K562 (cell line): ENCODE measurements at regions not wholly inside any gene's neighbourhood (a gene's known extent, or its start where the extent isn't known, plus 50 kb on each side); places are given as distances from the start of the nearest gene placed in this dataset.

ENCODE experiments used
- ATAC-seq: fragments of 200-7000 bp; cut with Tn5 transposase; 3 replicates; pipeline ENCODE4 v1.9.1; 2020; ENCODE audit warnings: moderate library complexity
- BruUV-seq: library from RNA; stranded (reverse); fragments of 400-500 nt; replicated peaks from 2 replicates; lab custom pipeline; 2021; lab: Mats Ljungman, UMichigan
- CTCF ChIA-PET: fragments of 300-600 bp; formaldehyde crosslinking; extraction: SDS; loops from one replicate; lab custom pipeline; 2021; ENCODE audit warnings: low intra/inter-chr PET ratio; lab: Yijun Ruan, JAX
- POLR2A ChIA-PET: fragments of 300-600, 350-650 bp; sonication (Branson Sonifier 250); formaldehyde crosslinking; extraction: SDS; loops from one replicate; lab custom pipeline; 2021; ENCODE audit warnings: antibody characterized with exemption, inconsistent platforms; lab: Yijun Ruan, JAX
- DNase-seq, 4 experiments: peaks; one replicate each; pipeline versions ENCODE4 v3.0.0 to v3.0.0-alpha.2; 2011 to 2018; ENCODE audit warnings: low spot score in 3 of 4, mixed read lengths in 3 of 4; ENCODE audit errors: extremely low read depth in 1 of 4
- FAIRE-seq: peaks from 2 replicates; lab custom pipeline; 2011; peaks lifted over from hg19 to GRCh38; lab: Jason Lieb, UNC
- H2AFZ ChIP-seq: 2 replicates; pipeline ENCODE4 v1.6.0; 2011; ENCODE audit warnings: low read depth, low read length, control low read depth, inconsistent platforms
- H3K27ac ChIP-seq: fragments of 200-600 bp; 3 replicates; pipeline ENCODE4 v1.8.0; 2011; ENCODE audit warnings: low read depth, mild to moderate bottlenecking, control low read depth, inconsistent platforms, low read length, moderate library complexity, mixed read lengths; ENCODE audit errors: extremely low read depth
- H3K27me3 ChIP-seq, 2 experiments: fragments of 300-600 bp in 1 of 2; 2 replicates in 1 of 2; 3 replicates in 1 of 2; pipeline versions ENCODE4 v1.6.0 to v1.8.0; 2011; ENCODE audit warnings: inconsistent platforms in 2 of 2, low read length in 2 of 2, mild to moderate bottlenecking in 1 of 2, mixed read lengths in 1 of 2, moderate library complexity in 1 of 2; ENCODE audit not compliant: control insufficient read depth in 2 of 2, insufficient read depth in 2 of 2
- H3K36me3 ChIP-seq: fragments of 300-600 bp; 3 replicates; pipeline ENCODE4 v1.8.0; 2011; ENCODE audit warnings: mild to moderate bottlenecking, low read length, inconsistent platforms; ENCODE audit not compliant: control insufficient read depth, insufficient read depth
- H3K4me1 ChIP-seq, 2 experiments: fragments of 200-600 bp in 1 of 2; replicated peaks in 1 of 2; 2 replicates in 1 of 2; 3 replicates in 1 of 2; pipeline versions ENCODE4 v1.5.1 to v1.8.0; 2011; ENCODE audit warnings: inconsistent platforms in 2 of 2, low read length in 2 of 2, mild to moderate bottlenecking in 1 of 2, mixed read lengths in 1 of 2, moderate library complexity in 1 of 2; ENCODE audit not compliant: control insufficient read depth in 2 of 2, insufficient read depth in 2 of 2
- H3K4me2 ChIP-seq: 2 replicates; pipeline ENCODE4 v1.6.1; 2011; ENCODE audit warnings: low read length, control low read depth, inconsistent platforms, mixed read lengths; ENCODE audit not compliant: insufficient read depth
- H3K4me3 ChIP-seq: fragments of 200-600 bp; sonication (generic), shearing (Covaris generic); 2 replicates; pipeline ENCODE4 v1.5.1; 2016; ENCODE audit warnings: control low read depth, inconsistent platforms
- H3K79me2 ChIP-seq: fragments of 200-600 bp; 3 replicates; pipeline ENCODE4 v1.8.0; 2011; ENCODE audit warnings: low read length, inconsistent platforms; ENCODE audit not compliant: control insufficient read depth, insufficient read depth
- H3K9ac ChIP-seq, 2 experiments: 2 replicates each; pipeline versions ENCODE4 v1.6.0 to v1.6.1; 2011; ENCODE audit warnings: low read depth in 2 of 2, low read length in 2 of 2, control low read depth in 1 of 2, inconsistent platforms in 1 of 2, mild to moderate bottlenecking in 1 of 2, mixed read lengths in 1 of 2; ENCODE audit not compliant: insufficient read depth in 1 of 2
- H3K9me1 ChIP-seq: one replicate; pipeline ENCODE4 v1.6.0; 2011; ENCODE audit warnings: inconsistent platforms, mild to moderate bottlenecking, low read length, moderate library complexity; ENCODE audit not compliant: control insufficient read depth, insufficient read depth
- H3K9me3 ChIP-seq: replicated peaks from 2 replicates; pipeline ENCODE4 v1.5.1; 2011; ENCODE audit warnings: low read depth, low read length, inconsistent platforms; ENCODE audit not compliant: control insufficient read depth, insufficient read depth
- H4K20me1 ChIP-seq: replicated peaks from 2 replicates; pipeline ENCODE4 v1.6.1; 2011; ENCODE audit warnings: low read length, inconsistent platforms, mixed read lengths; ENCODE audit not compliant: control insufficient read depth, insufficient read depth
- CBX8 ChIP-seq: fragments of 200-600 bp; sonication (generic); IDR thresholded peaks from 2 replicates; pipeline ENCODE4 v1.6.1; 2012; ENCODE audit warnings: borderline replicate concordance, mixed run types, low read depth, mild to moderate bottlenecking, moderate library complexity, mixed read lengths, low read length, control low read depth, inconsistent platforms; ENCODE audit not compliant: poor library complexity, severe bottlenecking; ENCODE audit errors: extremely low read depth
- EHMT2 ChIP-seq: fragments of 450-650 bp; IDR thresholded peaks from 2 replicates; pipeline ENCODE4 v1.6.1; 2018; ENCODE audit warnings: antibody characterized with exemption
- ESRRA ChIP-seq: fragments of 450-650 bp; IDR thresholded peaks from 2 replicates; pipeline ENCODE4 v1.6.1; 2014; ENCODE audit warnings: low read depth, mild to moderate bottlenecking, moderate library complexity, borderline replicate concordance
- HMGN3 ChIP-seq: IDR thresholded peaks from 2 replicates; pipeline ENCODE4 v1.6.1; 2011; ENCODE audit warnings: borderline replicate concordance, low read depth, mild to moderate bottlenecking, mixed read lengths, low read length; ENCODE audit not compliant: insufficient read length; ENCODE audit errors: extremely low read depth
- ILK ChIP-seq: fragments of 450-650 bp; IDR thresholded peaks from 2 replicates; pipeline ENCODE4 v1.6.1; 2016; ENCODE audit warnings: missing genetic modification characterization, low read depth, mild to moderate bottlenecking, missing compliant biosample characterization, moderate library complexity, borderline replicate concordance
- NONO ChIP-seq, 2 experiments: fragments of 200-400 bp in 1 of 2; fragments of 450-650 bp in 1 of 2; formaldehyde crosslinking in 1 of 2; IDR thresholded peaks; 2 replicates each; pipeline ENCODE4 v1.6.1; 2017; ENCODE audit warnings: low read depth in 2 of 2, mild to moderate bottlenecking in 2 of 2, moderate library complexity in 2 of 2, low read length in 1 of 2
- PHF20 ChIP-seq: fragments of 450-650 bp; IDR thresholded peaks from 2 replicates; pipeline ENCODE4 v1.6.1; 2018; ENCODE audit not compliant: partially characterized antibody
- PPARD ChIP-seq: fragments of 250-450 bp; sonication (Bioruptor Pico); IDR thresholded peaks from 2 replicates; pipeline ENCODE4 v1.8.0; 2022; ENCODE audit warnings: inconsistent platforms, mild to moderate bottlenecking, moderate library complexity
- PYGO2 ChIP-seq: fragments of 450-650 bp; IDR thresholded peaks from 2 replicates; pipeline ENCODE4 v1.6.1; 2016; ENCODE audit warnings: mild to moderate bottlenecking, missing genetic modification characterization, moderate library complexity, missing compliant biosample characterization
- RBM34 ChIP-seq: fragments of 200-400 bp; formaldehyde crosslinking; IDR thresholded peaks from 2 replicates; pipeline ENCODE4 v1.6.1; 2018; ENCODE audit warnings: low read length, borderline replicate concordance; ENCODE audit not compliant: insufficient read depth
- SAFB2 ChIP-seq: fragments of 200-400 bp; formaldehyde crosslinking; IDR thresholded peaks from 2 replicates; pipeline ENCODE4 v1.6.1; 2018; ENCODE audit warnings: borderline replicate concordance, low read length, low read depth, moderate library complexity; ENCODE audit not compliant: severe bottlenecking
- SAP30 ChIP-seq: fragments of 200-600 bp; sonication (generic); IDR thresholded peaks from 2 replicates; pipeline ENCODE4 v1.6.1; 2012; ENCODE audit warnings: borderline replicate concordance, low read depth, mild to moderate bottlenecking, moderate library complexity, low read length, control low read depth, inconsistent platforms; ENCODE audit not compliant: insufficient read depth, poor library complexity, severe bottlenecking
- ZBTB1 ChIP-seq: sonication (generic); formaldehyde crosslinking; IDR thresholded peaks from 2 replicates; pipeline ENCODE4 v1.8.1; 2023; ENCODE audit warnings: missing genetic modification reagents, low read depth, mild to moderate bottlenecking, borderline replicate concordance
- ZNF431 ChIP-seq: sonication (generic); formaldehyde crosslinking; IDR thresholded peaks from 2 replicates; pipeline ENCODE4 v1.8.0; 2022; ENCODE audit warnings: mild to moderate bottlenecking, missing genetic modification reagents
- ZNF696 ChIP-seq: fragments of 250-450 bp; sonication (Bioruptor Pico); conservative IDR thresholded peaks from 2 replicates; pipeline ENCODE4 v1.4.0; 2020; ENCODE audit warnings: mild to moderate bottlenecking, moderate library complexity
- WGBS: fragments of 100-300 bp; shearing (Covaris generic); methylation state at CpG from one replicate; pipeline ENCODE4 v1.1.6; 2016; ENCODE audit warnings: low coverage, mixed read lengths; ENCODE audit not compliant: insufficient coverage; ENCODE audit errors: missing lambda C conversion rate; 5-methylcytosine and 5-hydroxymethylcytosine counted together
- in situ Hi-C: fragments of 300-500 bp; cut with MboI; formaldehyde crosslinking; loops from 4 replicates; pipeline ENCODE4 v1.15.0; 2018; ENCODE audit warnings: inconsistent platforms, mixed read lengths
- intact Hi-C: fragments of 100-400 bp; cut with micrococcal nuclease; formaldehyde crosslinking; loops from 2 replicates; pipeline ENCODE4 v1.14.2; 2022
- TF ChIP-seq, protein P1 (sequence below): sonication (generic); formaldehyde crosslinking; IDR thresholded peaks from 2 replicates; pipeline ENCODE4 v1.8.0; 2022; ENCODE audit warnings: mild to moderate bottlenecking, low read depth, missing genetic modification reagents
- TF ChIP-seq, protein P2 (sequence below): fragments of 250-450 bp; sonication (Bioruptor Pico); IDR thresholded peaks from 2 replicates; pipeline ENCODE4 v1.5.0; 2020; ENCODE audit warnings: mild to moderate bottlenecking

DNA sequence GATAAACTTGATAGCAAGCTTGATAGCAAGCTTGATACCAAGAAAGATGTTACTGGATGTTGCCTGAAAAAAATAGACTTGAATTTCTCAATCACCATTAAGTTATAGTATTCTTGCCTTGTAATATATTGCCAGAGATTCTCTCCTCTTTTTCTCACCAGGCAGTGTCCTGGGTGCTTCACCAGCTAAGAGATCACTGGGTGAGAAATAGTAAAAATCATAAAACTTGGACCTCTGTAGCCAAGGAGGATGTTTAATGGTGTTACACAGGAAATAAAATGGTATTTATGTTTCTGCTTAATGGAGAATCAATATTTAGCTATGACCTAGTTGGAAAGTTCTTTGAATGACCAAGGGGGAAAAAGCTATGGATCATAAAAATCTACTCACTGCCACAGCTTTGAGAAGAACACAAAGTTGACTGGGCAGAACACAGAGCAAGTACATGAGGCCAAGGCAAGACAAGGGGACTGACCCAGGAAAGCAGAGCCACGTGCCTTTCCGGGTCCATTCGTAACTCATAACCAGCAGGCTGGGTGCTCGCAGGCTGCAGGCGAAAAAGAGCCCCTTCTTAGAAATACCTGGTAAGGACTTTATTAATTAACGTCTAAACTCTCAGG, 129.4 kb upstream of the HNMT start:
- Histone ChIP-seq H3K27me3 (no peaks in the 10 kb centered on the region), H3K36me3 (no peaks in the 10 kb centered on the region), H3K79me2 (no peaks in the 10 kb centered on the region), H3K9ac (no peak overlapping the region), H3K27ac (no peak overlapping the region), H4K20me1 (no peaks in the 10 kb centered on the region), H3K9me1 (no peaks in the 10 kb centered on the region), H3K9me3 (no peaks in the 10 kb centered on the region), H3K4me1 (no peaks in the 10 kb centered on the region), H2AFZ (no peak overlapping the region), H3K4me2 (no peak overlapping the region), H3K4me3 (no peak overlapping the region)
- TF ChIP-seq ZBTB1 (CRISPR knock-in tag) (no peak), EHMT2 (no peak), RBM34 (no peak), ZNF431 (CRISPR knock-in tag) (no peak), ESRRA (no peak), PHF20 (no peak), CBX8 (no peak), ZNF696 (CRISPR knock-in tag) (no peak), NONO (IDR thresholded peaks at IDR 0.05; ENCODE audit: low read depth in 2 of 2, low read length in 1 of 2) (no peak), SAP30 (no peak), PYGO2 (tag) (no peak), SAFB2 (no peak), HMGN3 (no peak), PPARD (CRISPR knock-in tag) (no peak), ILK (tag) (no peak)
- TF ChIP-seq, protein P1, sequence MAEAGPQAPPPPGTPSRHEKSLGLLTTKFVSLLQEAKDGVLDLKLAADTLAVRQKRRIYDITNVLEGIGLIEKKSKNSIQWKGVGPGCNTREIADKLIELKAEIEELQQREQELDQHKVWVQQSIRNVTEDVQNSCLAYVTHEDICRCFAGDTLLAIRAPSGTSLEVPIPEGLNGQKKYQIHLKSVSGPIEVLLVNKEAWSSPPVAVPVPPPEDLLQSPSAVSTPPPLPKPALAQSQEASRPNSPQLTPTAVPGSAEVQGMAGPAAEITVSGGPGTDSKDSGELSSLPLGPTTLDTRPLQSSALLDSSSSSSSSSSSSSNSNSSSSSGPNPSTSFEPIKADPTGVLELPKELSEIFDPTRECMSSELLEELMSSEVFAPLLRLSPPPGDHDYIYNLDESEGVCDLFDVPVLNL (CRISPR knock-in tag) = no peak
- TF ChIP-seq, protein P2, sequence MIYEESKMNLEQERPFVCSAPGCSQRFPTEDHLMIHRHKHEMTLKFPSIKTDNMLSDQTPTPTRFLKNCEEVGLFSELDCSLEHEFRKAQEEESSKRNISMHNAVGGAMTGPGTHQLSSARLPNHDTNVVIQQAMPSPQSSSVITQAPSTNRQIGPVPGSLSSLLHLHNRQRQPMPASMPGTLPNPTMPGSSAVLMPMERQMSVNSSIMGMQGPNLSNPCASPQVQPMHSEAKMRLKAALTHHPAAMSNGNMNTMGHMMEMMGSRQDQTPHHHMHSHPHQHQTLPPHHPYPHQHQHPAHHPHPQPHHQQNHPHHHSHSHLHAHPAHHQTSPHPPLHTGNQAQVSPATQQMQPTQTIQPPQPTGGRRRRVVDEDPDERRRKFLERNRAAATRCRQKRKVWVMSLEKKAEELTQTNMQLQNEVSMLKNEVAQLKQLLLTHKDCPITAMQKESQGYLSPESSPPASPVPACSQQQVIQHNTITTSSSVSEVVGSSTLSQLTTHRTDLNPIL (CRISPR knock-in tag) = no peak
- no peak for ATAC-seq
- ChIA-PET CTCF (no interaction called here), POLR2A (no interaction called here)
- in situ Hi-C loops (loop anchor here (25.0 kb wide), 1 partner anchor 1423 kb away; no protein-coding TSS in a partner anchor), intact Hi-C loops (loop anchor here (5.0 kb wide), 2 partner anchors 903 to 1923 kb away; no protein-coding TSS in a partner anchor)
- no TSS peak for BruUV-seq
- 2% methylated on average over 6 of the region's 6 CpGs for WGBS
- DNase-seq = no peak
- no peak for FAIRE-seq
